Bone marrow (tissue), 2 donors: ENCODE measurements at regions not wholly inside any gene's neighbourhood (a gene's known extent, or its start where the extent isn't known, plus 50 kb on each side); places are given as distances from the start of the nearest gene placed in this dataset.

Experiments used
- DNase-seq, 2 donors: peaks; one replicate each; lab custom pipeline; 2025; lab: John Stamatoyannopoulos, UW

DNA sequence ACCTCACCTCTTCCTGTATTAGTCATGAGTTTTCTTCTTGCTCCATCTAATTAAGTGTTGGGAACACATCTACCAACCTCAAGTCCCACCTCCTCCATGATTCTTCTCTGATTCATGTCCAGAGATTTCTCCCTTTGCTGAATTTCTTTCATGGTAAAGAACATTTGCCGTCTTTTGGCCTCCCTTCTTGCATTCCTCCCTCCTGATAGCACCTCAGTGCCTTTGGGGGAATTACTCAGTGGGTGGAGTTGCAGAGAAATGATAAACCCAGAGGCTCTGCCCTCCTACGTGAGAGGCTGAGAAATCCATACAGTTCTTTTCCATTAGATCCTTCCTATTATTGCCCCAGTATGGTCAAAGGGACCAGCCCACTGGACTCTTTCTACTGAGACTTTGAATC, 651.9 kb downstream of the SLC4A3 start:
- DNase-seq, result no peak

DNA sequence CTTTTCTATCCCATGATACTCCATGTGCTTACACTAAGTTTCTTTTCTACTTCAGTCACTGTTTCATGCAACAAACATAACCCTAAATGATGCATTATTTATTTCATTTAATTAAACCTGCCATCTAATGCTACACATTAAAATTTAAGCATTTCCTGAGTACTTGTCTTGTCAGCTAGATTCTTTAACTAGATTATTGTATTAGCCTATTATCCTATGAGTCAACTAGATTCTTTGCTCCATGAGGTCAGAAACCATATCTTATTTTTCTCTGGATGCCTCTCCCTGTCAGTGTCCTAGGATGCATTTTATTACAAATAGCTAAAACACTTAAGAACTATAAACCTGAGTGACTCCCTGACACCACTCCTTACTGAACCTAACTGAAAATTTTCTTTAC, 652.4 kb downstream of the SLC4A3 start:
- no peak for DNase-seq

- no peak for DNase-seq
Measured at GRCh38 chr2:220280736-220281135, 653.3 kb downstream of the SLC4A3 start.

DNA sequence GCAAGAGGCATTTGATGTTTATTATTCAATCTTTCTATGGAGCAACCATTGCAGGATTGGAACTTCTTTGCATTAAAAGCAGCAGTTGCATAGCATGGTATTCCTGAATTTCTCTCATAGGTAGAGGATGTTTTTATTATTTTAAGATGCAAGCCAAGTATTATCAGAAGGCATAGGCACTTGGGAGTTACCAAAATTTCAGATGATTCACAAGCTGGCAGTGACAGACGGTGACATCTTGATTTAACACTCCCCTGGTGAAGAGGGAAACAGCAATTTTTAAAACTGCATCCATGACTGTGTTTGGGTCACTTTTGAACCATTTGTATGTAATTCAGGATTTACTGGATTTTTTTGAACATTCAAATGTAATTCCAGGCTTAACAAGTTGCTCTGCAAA, 654.3 kb downstream of the SLC4A3 start:
- DNase-seq, result no peak

GRCh38 chr2:220282236-220282635, 654.8 kb downstream of the SLC4A3 start:
- no peak for DNase-seq

DNA sequence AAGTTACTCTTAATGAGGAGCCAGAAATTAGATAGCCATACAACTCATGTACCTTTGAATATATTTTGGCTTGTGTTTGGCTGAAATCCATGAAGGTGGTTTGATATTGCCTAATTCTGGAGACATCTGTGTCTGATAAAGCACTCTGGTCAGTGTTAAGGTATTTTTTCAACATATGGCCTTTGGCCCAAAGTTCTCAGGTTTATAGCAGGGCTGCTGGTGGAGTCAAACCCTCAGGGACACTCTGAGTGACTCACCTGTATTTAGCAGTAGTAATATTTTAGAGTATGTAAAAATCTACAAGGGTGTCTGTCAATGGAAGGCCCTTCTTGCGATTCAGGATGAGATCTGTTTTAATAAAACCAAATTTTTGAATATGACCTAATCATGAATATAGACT, 666.5 kb downstream of the SLC4A3 start:
- DNase-seq, result no peak

DNA sequence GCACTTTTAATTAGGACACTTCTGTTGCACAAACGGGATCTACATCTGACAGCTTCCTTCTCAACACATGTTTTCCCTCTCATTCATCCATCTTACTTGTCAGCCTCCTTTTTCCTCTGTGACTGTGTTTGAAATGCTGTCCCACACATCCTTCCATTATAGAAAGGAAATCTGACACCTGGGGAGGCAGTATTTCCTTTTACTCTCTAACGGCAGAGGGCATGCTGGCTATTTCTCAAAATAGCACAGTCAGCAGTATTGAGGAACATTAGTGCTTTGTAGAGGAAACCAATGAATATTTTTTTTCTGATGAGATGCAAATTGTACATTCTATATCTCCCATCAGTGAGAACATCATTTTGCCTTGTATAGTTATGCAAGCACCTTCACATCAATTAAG, 668.7 kb downstream of the SLC4A3 start:
- no peak for DNase-seq

DNA sequence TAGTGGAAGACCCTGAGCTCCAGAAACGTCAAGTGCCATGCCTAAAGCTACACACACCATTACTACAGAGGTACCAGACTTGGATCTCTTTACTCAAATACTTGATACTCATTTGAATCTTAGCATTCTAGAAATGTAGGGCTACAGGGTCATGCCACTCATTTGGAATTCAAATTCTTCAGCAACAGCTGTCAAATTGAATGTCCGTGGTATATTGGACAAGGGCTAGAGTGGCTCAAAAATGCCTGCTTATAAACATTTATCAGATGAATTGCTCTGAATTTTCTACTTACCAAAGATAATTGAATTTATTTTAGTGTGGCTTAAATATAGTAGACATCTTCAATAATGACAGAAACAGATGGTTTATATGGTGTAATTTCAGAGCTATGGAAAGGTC, 669.7 kb downstream of the SLC4A3 start:
- DNase-seq, result no peak

DNA sequence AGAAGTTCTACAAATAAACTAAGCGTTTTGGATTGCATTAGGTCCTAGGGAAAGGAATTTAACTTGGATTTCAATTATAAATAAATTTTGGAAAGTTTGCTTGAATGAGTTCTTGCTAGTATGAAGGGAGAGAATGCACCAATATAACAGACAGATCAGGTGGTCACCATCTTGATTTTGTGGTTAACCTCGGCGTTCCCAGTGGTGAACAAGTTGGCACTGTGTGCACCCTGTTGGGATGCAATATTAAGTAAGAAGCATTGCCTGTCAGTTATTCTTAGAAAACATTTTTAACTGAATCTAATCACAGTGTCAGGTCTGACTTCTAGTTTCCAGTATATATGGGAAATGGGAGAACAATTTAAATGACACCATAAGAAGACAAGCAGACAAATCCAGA, 673.4 kb downstream of the SLC4A3 start:
- no peak for DNase-seq

DNA sequence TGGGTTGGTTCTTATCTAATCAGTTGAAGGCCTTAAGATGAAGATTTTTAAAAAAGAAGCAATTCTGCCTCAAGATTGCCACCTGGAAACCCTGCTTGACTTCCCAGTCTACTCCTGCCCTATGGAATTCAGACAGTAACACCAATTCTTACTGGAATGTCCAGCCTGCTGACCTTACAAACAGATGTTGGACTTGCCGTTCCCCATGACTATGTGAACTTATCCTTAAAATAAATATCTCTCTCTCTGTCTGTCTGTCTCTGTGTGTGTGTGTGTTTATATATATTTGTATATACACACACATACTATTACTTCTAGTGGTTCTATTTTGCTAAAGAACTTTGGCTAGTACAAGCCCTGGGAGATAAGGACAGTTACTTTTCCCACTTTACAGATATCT, 675.3 kb downstream of the SLC4A3 start:
- no peak for DNase-seq

- no peak for DNase-seq
Measured at GRCh38 chr2:220309215-220309614, 681.8 kb downstream of the SLC4A3 start.

DNA sequence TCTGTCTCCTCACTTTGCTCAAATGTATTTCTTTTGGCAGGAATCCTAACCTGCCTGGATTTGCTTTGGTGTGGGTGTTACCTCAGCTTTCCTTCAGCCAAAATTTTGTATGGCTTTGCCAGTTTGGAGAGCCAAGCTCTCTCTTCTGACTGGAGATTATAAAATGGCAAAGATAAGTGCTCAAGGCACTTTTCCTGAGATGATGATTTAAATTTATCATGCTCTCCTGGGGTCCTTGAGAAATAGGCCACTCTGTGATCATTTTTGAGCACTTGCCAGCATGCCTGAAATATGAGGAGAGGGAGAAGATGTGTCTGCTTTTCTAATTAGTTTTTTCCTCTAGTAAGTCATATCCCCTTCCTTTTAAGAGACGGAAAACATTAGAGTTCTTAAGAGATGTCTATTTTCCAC, 683.0 kb downstream of the SLC4A3 start:
- no peak for DNase-seq

GRCh38 chr2:220315098-220315823, 687.8 kb downstream of the SLC4A3 start:
- no peak for DNase-seq

DNA sequence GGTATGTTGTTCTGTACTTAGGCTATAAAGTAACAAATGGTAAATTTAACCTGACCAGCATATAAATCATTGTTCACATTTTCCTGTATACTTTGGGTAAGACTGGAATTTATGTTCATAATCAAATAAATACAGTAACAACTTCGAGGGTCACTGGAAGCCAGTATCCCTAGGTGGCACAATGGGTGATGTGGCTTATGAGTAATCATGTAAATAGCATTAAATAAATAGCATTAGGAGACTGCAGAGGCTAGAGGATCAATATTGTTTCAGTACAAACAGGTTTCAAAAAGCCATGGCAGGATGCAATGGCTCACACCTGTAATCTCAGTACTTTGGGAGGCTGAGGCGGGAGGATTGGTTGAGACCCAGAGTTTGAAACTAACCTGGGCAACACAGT, 690.6 kb downstream of the SLC4A3 start:
- no peak for DNase-seq

GRCh38 chr2:220318508-220318907, 691.1 kb downstream of the SLC4A3 start:
- DNase-seq, result no peak

GRCh38 chr2:220320326-220320725, 692.9 kb downstream of the SLC4A3 start:
- DNase-seq, result no peak

DNA sequence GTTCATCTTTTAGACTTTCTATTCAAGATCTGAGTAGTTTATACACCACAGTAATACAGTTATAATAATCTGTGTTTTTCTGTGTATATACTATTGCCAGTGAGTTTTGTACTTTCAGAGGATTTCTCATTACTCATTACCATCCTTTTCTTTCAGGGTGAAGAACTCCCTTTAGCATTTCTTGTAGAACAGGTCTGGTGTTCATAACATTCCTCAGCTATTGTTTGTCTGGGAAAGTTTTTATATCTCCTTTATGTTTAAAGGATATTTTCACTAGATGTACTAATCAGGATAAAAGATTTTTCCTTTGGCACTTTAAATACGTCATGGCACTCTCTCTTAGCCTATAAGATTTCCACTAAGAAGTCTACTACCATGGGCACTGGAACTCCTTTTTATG, 705.5 kb downstream of the SLC4A3 start:
- no peak for DNase-seq

- DNase-seq, result no peak
Measured at GRCh38 chr2:220334210-220334609, 706.8 kb downstream of the SLC4A3 start.

GRCh38 chr2:220334871-220335590, 707.6 kb downstream of the SLC4A3 start:
- DNase-seq, result no peak

GRCh38 chr2:220335591-220335915, 708.1 kb downstream of the SLC4A3 start:
- no peak for DNase-seq

- no peak for DNase-seq
Measured at GRCh38 chr2:220336771-220337170, 709.3 kb downstream of the SLC4A3 start.

DNA sequence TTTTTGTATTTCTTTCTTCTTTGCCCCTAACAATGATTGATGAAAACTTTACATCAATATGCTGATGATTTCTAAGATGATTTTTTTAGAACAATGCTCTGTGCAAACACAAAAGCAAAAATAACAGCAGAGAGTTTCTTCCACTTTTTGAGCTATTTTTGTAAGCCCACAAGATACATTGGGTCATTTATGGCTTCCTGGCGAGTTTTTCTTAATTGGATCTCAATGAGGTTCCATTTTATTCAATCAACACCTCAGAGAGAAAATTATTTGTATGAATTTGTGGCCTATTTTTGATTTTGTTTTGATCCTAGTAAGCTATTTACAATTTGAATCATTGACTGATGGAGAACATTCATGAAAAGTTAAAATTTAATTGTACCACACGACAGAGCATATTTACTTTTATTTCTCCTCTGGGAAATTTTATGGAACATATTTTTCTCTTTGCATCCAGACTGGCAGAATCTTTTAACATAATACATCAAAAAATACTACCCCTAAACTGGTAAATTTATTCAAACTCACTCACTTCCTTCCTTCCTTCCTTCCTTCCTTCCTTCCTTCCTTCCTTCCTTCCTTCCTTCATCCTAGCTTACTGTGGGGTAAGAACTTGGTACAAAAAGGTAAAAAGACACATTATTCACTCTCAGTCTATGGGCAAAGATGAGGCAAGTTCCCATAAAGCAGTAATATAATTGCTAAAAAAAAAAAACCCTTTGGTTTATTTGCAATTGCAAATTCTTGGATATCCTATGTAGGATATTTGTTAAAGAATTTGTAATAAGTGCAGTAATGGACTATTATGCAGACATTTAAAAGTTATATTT, 710.4 kb downstream of the SLC4A3 start:
- DNase-seq, result no peak

DNA sequence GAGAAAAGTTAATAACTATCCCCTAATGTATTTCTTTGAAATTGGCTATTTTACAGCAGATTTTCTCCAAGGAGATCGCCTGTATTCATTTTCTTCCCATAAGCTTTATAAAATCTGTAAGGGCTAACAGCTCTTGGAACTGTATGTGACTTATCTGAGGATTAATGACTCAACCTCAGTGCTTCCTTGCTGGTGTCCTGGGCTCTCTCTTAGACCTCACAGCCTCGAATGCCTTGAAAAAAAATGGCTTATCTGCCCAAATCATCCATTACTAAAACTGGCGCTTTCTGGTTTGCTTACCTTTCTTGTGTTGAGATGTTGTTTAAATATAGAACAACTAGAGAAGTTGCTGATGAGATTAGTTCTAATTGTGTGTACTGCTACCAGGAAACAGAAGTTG, 713.6 kb downstream of the SLC4A3 start:
- no peak for DNase-seq
